ENCODE measurements at regions not wholly inside any gene's neighbourhood (a gene's known extent, or its start where the extent isn't known, plus 50 kb on each side); places are given as distances from the start of the nearest gene placed in this dataset.

- ChIA-PET CTCF (interaction anchor here (1.0 kb wide), 1 partner anchor 277 kb away, joined by 3 read pairs; no protein-coding TSS in a partner anchor), POLR2A (no interaction called here)
- Histone ChIP-seq H3K9me3 (no peaks in the 10 kb centered on the region), H3K27me3 (replicated peaks; ENCODE audit: control insufficient read depth, insufficient read depth, low read length) (no peaks in the 10 kb centered on the region), H3K4me1 (peaks cover 19% of the 10 kb centered on the region), H3K4me3 (ENCODE audit: low read depth, low read length) (no peak overlapping the region), H3K36me3 (ENCODE audit: control insufficient read depth, insufficient read depth, low read length) (no peaks in the 10 kb centered on the region)
- peaks cover 9% of the 10 kb centered on the region for H3K9me3 Mint-ChIP-seq (ENCODE audit: unreplicated experiment)
- peaks cover 16% of the 10 kb centered on the region for H3K4me1 Mint-ChIP-seq (ENCODE audit: low read depth, unreplicated experiment)
- intact Hi-C loops (cut with micrococcal nuclease; ENCODE audit: unreplicated experiment): no loop called here
- no TSS peak for BruUV-seq (replicated peaks)
- H3K27ac Mint-ChIP-seq (ENCODE audit: unreplicated experiment): no peak overlapping the region
- TF ChIP-seq CTCF (IDR thresholded peaks at IDR 0.05; ENCODE audit: insufficient read depth in 1 of 2, low read depth in 1 of 2, low read length in 1 of 2, severe bottlenecking in 1 of 2, unreplicated experiment in 1 of 2): no peak
- DNase-seq: no peak
- H3K27me3 Mint-ChIP-seq (ENCODE audit: insufficient read depth, unreplicated experiment): no peaks in the 10 kb centered on the region
- H3K4me3 Mint-ChIP-seq (ENCODE audit: unreplicated experiment): no peak overlapping the region
- H3K36me3 Mint-ChIP-seq (ENCODE audit: insufficient read depth, unreplicated experiment): no peaks in the 10 kb centered on the region
These were observed 112.5 kb upstream of the SOX6 start for GRCh38 chr11:16468735-16469453.

GRCh38 chr11:16460508-16460907 lies 104.2 kb upstream of the SOX6 start:
- H3K4me3 ChIP-seq (ENCODE audit: low read depth, low read length): no peak overlapping the region
- H3K4me1 ChIP-seq: no peaks in the 10 kb centered on the region
- no peaks in the 10 kb centered on the region for H3K27me3 ChIP-seq (replicated peaks; ENCODE audit: control insufficient read depth, insufficient read depth, low read length)
- H3K27ac Mint-ChIP-seq (ENCODE audit: unreplicated experiment): no peak overlapping the region
- H3K36me3 ChIP-seq (ENCODE audit: control insufficient read depth, insufficient read depth, low read length): no peaks in the 10 kb centered on the region
- peaks cover 4% of the 10 kb centered on the region for H3K27me3 Mint-ChIP-seq (ENCODE audit: insufficient read depth, unreplicated experiment)
- POLR2A ChIA-PET: no interaction called here
- H3K36me3 Mint-ChIP-seq (ENCODE audit: insufficient read depth, unreplicated experiment): no peaks in the 10 kb centered on the region
- H3K9me3 Mint-ChIP-seq (ENCODE audit: unreplicated experiment): no peaks in the 10 kb centered on the region
- no peaks in the 10 kb centered on the region for H3K4me1 Mint-ChIP-seq (ENCODE audit: low read depth, unreplicated experiment)
- no peak overlapping the region for H3K4me3 Mint-ChIP-seq (ENCODE audit: unreplicated experiment)
- CTCF ChIA-PET: no interaction called here
- DNase-seq: no peak
- H3K9me3 ChIP-seq: no peaks in the 10 kb centered on the region
- no peak for TF ChIP-seq CTCF (IDR thresholded peaks at IDR 0.05; ENCODE audit: insufficient read depth in 1 of 2, low read depth in 1 of 2, low read length in 1 of 2, severe bottlenecking in 1 of 2, unreplicated experiment in 1 of 2)
- no TSS peak for BruUV-seq (replicated peaks)
- intact Hi-C loops (cut with micrococcal nuclease; ENCODE audit: unreplicated experiment): no loop called here

GRCh38 chr11:16456366-16456765 lies 100.0 kb upstream of the SOX6 start:
- Mint-ChIP-seq H3K36me3 (ENCODE audit: insufficient read depth, unreplicated experiment) (no peaks in the 10 kb centered on the region), H3K4me3 (ENCODE audit: unreplicated experiment) (no peak overlapping the region), H3K27ac (ENCODE audit: unreplicated experiment) (no peak overlapping the region), H3K27me3 (ENCODE audit: insufficient read depth, unreplicated experiment) (peaks cover 4% of the 10 kb centered on the region), H3K4me1 (ENCODE audit: low read depth, unreplicated experiment) (no peaks in the 10 kb centered on the region), H3K9me3 (ENCODE audit: unreplicated experiment) (no peaks in the 10 kb centered on the region)
- DNase-seq: no peak
- no peaks in the 10 kb centered on the region for H3K4me1 ChIP-seq
- TF ChIP-seq CTCF (IDR thresholded peaks at IDR 0.05; ENCODE audit: insufficient read depth in 1 of 2, low read depth in 1 of 2, low read length in 1 of 2, severe bottlenecking in 1 of 2, unreplicated experiment in 1 of 2): no peak
- intact Hi-C loops (cut with micrococcal nuclease; ENCODE audit: unreplicated experiment): loop anchor here (5.0 kb wide), 1 partner anchor 151 kb away; no protein-coding TSS in a partner anchor
- H3K36me3 ChIP-seq (ENCODE audit: control insufficient read depth, insufficient read depth, low read length): no peaks in the 10 kb centered on the region
- H3K4me3 ChIP-seq (ENCODE audit: low read depth, low read length): no peak overlapping the region
- BruUV-seq (replicated peaks): no TSS peak
- H3K9me3 ChIP-seq: no peaks in the 10 kb centered on the region
- POLR2A ChIA-PET: no interaction called here
- CTCF ChIA-PET: no interaction called here
- no peaks in the 10 kb centered on the region for H3K27me3 ChIP-seq (replicated peaks; ENCODE audit: control insufficient read depth, insufficient read depth, low read length)
